T-helper 1 cell treated with Interleukin-12 subunit alpha and Interleukin-12 subunit beta and Interleukin-4 antibody, amounts not matched to agents 30 ng/mL and 1 ng/mL, for 36 hours (primary cell): ENCODE measurements at regions not wholly inside any gene's neighbourhood (a gene's known extent, or its start where the extent isn't known, plus 50 kb on each side); places are given as distances from the start of the nearest gene placed in this dataset.

ENCODE experiments used
- intact Hi-C: fragments of 100-400 bp; cut with micrococcal nuclease; formaldehyde crosslinking; loops from one replicate; pipeline ENCODE4 v1.15.1; 2024

DNA sequence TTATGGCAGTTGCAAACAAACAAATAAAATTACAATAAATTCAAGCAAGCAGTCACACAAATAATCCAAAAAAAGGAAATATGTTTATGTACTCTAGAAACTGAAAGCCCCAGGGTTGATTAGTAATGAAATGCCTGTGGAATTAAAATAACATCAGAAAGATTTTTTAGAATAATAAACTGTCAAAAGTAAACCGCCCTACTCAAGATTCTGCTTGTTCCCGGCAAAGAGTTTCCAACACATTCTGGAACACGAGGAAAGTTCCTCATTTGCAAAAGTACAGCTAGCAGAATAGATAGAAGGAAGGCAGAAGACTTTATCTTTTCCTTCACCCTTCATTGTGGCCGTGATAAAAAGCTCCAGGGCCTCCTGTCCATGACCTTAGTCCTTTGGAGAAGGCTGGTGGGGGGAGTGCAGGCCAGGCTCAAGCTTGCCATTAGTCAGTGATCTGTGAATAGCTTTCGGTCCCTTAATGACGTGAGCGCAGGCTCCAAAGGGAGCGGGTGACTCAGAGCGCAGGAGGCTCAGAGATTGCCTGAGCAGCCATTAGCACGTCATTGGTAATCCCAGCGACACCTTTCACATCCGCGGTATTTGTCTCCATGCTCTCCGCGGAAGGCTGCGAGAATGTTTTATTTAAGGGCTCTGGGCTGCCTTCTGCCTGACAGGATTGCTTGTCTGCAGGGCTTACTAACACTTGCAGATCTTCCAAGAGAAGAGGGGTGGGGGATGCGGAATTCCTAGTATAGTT, 458.3 kb downstream of the METTL15 start:
- intact Hi-C loops = no loop called here

DNA sequence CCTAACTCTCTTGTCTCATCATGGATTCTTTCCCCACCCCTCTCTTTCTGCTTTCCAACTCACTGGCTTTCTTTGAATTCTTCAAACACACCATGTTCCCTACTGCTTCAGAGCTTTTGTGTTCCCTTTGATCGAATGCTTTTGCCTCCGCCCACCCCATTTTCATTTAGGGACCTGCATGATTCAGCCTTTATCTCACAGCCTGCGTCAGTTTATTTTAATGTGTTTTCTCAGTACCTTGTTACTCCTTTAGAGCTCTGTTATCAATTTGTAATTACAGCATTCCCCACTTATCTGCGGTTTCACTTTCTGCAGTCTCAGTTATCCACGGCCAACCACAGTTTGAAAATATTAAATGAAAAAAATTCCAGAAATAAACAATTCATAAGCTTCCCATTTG, 451.3 kb downstream of the METTL15 start:
- intact Hi-C loops = no loop called here

DNA sequence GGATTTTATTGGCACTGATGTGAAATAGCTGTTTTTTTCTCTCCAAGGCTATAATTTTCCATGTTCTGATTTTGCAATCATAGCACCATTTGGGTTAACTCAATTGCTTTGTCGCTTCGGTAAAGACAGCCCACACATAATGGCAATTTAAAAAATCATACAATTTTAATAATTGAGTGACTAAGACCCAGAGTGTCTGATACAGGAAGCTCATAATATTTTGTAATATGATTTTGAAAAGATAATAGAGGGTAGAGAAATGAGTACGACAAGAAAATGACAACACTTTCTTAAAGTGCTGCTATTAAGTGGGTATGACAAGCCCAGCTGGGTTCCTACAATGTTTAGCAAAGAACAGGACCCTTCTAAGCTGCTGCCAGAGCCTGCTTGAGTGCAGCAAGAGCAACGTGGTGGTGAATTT, 439.1 kb downstream of the METTL15 start:
- intact Hi-C loops = no loop called here

DNA sequence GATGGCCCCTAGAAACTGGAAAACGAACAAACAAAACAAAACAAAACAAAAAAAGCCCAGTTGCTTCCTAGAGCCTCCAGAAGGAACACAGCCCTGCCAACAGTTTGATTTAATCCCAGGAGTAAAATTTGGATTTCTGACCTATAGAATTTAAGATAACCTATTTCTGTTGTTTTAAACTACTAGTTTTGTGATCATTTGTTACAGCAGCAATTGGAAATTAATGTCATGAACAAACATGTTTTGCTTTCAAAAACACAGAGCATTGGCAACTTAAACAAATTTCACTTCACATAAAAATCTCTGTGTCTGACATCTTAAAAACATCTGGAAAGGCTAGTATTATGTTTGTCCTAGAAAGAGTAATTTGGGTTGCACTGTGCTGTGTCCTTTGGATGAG, 437.3 kb downstream of the METTL15 start:
- intact Hi-C loops = no loop called here

DNA sequence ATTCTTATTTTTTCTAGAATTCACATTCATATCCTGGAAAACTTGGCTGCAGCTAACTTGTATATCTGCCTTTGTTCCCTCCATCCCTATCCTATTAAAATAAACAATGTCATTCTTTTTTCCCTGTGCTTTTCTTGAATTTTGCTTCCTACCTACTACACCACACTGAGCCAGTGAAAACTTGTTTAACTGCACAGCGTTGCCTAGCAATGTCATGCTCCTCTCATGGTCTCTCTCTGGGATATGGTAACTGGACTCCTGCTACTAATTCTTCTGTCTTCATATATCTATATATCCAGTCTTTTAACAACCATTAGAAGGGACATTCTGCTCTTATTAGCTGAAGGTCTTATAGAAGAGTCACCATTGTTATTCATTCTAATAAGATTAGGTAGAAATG, 434.4 kb downstream of the METTL15 start:
- intact Hi-C loops = no loop called here

DNA sequence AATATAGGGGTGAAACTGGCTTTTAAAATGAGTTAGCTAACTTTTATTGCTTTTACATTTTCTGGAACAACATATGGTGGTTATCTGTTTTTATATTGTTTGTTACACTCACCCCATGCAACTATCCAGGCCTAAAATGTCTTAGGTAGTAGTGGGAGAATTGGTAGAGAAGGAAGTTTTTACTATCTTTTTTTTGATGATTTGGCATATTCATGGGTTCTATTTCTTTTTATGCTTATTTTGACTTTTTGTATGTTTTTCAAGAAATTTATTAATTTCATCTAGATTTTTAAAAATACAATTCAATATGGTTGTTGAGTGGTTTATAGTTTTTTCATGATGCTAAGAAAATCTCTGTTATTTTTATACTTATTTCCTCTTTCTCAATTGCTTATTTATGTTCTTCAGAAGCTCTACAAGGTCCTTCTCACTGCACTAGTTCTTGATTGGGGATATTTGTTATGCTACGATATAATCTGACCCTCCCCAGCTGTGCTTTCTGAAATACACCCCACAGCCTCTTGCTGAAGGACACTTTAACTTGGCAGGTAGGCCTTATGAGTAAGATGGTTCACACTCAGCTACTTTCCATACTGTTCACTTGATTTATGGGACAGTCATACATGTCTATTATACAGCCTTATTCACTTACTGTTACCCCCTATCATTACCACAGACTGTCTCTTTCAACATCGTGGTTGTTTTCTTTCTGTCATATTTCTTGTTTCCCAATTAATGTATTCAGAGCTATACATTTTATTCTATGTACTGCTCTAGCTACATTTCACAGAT, 431.2 kb downstream of the METTL15 start:
- intact Hi-C loops = no loop called here

DNA sequence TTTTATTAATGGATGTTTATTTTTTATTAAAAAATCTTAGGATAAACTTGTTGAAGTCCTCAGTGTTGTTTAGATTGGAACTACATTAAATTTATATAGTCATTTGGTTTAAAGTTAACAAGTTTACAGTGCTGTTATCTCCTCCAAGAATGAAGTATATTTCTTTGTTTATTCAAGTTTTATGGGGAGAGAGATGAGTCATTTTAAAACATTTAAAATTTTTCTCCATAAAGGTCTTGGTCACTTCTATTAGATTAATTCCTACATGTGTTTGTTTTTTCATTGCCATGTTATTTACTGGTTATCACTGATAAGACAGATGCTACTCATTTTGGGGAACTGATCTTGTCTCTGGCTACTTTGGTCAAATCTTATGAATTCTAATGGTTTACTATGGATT, 429.6 kb downstream of the METTL15 start:
- intact Hi-C loops = no loop called here

DNA sequence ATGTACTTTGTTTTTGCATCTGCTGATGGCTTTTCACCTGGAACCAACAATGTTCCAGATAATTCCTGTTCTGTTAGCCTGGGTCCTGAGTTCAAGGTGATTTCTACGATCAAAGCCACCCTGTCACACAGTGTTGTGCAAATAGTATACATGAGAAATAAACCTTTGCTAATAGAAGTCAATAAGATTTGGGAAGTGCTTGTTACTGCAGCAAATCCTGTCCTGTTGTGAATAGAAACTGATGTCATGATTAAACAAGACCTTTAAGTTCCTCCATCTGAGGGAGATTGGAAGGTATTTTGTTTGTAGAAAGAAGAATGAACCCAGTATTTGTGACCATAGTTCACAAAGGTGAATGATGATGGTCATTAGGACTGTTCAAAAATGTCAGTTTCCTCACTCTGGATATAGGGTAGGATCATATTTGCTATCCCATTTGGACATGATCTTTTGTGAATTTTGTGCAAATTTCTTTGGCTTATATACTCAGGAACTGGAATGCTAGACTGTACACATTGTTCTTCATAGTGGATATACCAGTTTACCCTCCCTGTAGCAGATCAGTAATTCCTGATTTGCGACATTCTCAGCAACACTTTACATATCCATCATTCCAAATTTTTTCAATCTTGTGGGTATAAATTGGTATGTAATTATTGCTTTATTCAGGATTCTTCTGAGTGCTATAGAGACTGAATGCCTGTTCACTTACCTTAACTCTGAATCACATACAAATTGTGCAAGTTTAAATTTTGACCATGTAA, 428.5 kb downstream of the METTL15 start:
- intact Hi-C loops = no loop called here

DNA sequence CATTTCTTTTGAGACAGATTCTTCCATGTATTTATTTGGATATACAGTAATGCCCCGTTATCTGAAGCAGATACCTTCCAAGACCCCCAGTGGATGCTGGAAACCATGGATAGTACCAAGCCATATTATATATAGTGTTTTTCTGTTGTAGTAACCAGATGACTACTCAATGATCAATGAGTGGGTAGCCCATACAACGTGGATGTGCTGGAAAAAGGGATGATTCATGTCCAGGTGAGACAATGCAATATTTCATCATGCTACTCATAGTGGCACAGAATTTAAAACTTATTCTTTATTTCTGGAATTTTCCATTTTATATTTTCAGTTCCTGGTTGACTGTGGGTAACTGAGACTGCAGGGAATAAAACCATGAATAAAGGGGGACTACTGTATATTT, 427.5 kb downstream of the METTL15 start:
- intact Hi-C loops = no loop called here

DNA sequence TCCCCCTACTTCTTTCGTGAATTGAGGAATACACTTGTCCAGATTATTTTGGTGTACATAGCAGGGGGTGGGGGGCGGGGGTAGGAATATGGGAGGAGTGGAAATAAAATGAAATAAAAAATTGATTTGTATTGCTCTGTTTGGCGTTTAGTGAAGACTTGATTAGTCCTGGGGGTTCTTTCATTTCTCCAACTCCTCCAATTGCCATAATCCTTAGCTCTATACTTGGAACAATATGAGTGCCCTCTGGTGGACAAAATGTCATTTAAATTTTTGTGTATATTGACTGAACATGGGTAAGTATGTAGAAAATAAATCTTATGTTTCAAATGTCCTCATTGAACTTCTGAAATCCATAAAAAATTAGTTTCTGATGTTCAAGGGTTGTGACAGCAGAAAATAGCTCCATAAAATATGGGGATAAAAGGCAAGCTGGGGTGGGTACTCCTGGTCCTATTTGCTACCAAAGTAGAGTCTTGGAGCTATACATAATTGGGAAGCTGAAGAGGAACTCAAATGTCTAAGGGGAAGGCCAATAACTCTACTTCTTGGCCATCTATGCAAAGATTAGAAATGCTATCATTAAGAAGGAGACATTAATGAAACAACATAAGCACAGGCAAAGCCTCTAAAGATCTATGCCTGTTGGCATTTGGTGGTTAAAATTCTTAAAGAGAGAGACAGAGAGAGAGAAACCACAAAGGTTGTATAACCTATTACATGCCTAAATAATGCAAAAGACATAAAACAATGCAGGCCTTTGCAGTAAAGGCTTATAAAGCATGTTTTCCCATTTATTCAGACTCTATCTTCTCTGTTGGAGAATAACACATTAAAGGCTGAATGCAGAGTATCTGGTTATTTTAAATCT, 421.6 kb downstream of the METTL15 start:
- intact Hi-C loops = no loop called here

DNA sequence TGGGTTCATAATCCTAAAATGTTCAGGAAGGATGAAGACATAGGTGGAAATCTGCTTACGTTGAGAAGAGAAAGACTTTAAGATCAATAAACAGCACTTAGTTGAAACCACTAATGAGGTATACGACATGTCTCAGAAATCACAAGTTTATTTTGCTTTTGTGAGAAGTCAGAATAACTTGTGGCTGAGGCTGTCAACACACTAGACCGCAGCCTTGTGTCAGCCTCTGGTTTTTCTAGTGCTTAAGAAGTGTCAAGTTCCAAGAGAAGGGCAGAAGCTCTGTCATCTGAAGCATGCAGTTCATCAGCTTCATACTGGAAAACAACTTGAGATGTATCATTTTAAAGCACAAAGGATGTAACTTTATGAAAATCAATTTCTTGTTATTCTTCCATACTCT, 420.9 kb downstream of the METTL15 start:
- intact Hi-C loops = no loop called here

DNA sequence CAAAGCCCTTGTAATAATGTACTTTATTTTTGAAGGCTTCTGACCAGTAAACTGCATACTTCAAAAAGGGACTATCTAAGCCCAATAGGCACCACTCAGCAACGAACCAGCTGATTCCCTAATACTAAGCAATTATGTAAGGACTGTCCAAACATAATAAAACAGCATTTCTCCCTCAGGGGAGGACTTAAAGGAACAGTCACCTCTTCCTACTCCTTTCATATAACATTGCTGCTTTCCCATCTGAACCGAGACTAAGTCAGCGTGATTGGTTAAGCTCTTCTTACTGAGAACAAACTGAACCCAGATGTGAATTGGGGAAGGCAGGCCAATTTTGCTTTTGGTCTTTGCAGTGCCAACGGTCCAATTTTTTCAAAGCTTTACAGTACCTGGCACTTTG, 420.0 kb downstream of the METTL15 start:
- intact Hi-C loops = no loop called here

DNA sequence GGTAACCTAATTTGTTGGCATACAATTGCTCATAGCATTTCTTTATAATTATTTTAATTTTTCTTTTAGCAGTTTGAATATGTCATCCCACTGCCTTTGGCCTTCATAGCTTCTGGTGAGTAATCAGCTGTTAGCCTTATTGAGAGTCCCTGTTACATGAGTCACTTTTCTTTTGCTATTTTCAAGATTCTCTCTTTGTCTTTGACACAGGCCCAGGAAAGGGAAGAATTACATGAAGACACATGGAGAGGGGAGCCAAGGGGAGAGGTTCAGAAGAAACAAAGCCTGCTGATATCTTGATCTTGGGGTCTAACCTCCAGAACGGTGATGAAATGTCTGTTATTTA, 418.2 kb downstream of the METTL15 start:
- intact Hi-C loops = no loop called here

DNA sequence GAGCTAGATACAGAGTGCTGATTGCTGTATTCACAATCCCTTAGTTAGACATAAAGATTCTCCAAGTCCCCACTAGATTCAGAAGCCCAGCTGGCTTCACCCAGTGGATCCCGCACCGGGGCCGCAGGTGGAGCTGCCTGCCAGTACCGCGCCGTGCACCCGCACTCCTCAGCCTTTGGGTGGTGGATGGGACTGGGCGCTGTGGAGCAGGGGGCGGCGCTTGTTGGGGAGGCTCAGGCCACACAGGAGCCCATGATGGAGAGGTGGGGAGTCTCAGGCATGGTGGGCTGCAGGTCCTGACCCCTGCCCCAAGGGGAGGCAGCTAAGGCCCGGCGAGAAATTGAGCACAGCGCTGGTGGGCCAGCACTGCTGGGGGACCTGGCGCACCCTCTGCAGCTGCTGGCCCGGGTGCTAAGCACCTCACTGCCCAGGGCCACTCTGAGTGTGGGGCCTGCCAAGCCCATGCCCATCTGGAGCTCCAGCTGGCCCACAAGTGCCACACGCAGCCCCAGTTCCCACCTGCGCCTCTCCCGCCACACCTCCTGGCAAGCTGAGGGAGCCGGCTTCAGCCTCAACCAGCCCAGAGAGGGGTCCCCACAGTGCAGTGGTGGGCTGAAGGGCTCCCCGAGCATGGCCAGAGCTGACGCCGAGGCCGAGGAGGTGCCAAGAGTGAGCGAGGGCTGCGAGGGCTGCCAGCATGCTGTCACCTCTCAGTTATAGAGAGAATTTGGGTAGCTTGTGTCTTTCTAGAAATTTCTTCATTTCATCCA, 417.6 kb downstream of the METTL15 start:
- intact Hi-C loops = no loop called here

DNA sequence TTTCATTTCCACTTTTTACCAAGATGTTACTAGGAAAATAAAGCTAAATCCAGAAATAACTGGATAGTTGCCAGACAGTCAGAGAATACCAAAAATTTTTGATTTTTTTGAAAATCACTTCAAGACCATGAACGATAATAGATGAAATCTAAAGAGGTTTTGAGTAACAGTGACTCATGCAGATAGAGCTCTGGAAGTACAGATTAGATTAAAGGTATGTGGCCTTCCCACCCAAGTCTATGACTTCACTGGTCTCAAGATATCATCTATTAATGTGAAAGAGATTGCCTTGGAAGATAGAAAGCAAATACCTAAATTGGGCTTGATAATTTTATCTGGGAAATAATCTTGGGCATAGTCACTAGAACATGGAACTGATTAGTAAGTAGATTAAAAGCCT, 415.9 kb downstream of the METTL15 start:
- intact Hi-C loops = no loop called here

DNA sequence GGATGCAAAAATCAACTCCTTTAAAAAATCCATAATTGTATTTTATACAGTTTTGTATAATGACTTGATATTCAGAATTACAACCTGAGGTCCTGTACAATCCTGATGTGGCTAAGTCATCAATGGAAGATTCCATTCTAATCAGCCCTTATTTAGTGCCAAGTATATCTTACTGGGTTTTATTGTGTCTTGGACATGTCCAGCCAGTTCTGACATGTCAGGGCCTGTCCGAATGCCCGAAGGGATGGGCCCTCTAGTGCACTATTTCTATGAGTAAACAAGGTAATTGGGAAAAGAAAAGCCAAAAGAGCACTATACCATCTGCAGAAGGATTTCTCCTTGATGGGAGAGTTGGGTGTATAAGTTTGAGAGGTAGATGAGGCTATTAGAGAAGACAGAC, 412.9 kb downstream of the METTL15 start:
- intact Hi-C loops = no loop called here

DNA sequence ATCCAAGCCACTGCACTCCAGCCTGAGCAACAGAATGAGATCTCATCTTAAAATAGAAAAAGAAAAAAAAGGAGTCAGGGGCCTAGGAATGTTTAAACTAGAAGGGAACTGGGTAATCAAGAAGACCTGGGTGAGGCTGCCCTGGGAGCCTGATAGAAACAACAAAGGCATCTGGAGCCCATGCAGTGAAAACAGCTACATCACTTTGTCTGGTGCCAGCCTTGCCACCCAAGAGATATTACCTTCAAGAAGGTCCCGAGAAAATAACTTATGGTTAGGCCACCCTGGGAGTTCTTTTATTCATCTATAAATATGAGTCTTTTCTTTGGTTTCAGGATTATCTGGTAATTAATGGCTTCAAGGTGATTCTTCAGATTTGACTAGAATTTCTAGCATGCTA, 412.1 kb downstream of the METTL15 start:
- intact Hi-C loops = no loop called here

DNA sequence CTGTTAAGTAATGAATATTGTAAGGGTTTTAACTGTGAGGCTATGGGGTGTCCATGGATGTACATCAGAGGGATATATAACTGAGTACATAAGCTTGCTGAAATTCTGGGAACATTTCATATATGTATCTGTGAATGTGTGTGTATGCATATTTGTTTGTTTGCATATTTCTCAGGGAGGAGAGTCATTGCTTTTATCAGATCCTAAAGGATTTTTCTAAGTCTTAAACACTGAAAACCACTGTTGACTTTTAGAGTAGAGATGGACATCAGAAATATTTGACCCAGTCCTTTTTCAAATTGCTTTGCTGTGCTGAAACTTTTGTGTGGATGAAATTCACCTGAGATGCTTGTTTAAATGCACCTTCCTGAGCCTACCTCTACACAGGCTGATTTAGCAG, 410.6 kb downstream of the METTL15 start:
- intact Hi-C loops = no loop called here

DNA sequence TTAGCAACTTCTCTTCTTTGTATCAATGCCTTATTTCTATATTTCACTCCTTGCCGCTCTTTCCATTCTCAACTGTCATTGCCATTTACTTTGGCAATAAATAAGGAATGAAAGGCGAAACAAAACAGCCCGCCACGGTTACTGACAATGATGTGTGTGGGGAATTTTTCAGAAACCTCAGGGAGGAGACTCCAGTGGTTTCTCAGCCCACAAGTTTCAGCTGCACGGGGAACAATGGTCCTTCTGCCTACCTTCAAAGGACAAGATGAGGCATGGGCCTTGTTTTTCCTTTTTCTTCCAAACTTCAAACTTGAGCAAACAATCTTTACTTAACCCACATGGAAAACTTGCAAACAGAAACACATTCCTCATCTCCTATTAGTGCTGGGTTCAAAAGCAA, 409.4 kb downstream of the METTL15 start:
- intact Hi-C loops = no loop called here

DNA sequence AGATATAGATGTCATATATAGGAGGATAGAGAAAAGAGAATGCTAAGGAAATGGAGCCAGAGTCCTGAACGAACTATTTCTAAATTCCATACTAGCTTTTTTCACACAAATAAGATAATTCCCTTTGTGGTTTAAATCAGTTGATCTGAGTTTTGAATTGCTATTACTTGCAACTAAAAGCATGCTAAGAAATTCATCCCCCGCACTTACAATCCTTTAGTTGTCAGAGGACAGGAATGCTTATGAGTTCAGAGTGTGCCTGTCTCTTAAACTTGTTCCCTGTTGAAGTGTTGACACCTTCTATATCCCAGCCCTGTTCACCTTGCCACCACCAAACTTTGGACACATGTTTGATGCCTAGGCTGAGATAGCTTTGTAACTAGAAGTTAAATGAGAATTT, 406.2 kb downstream of the METTL15 start:
- intact Hi-C loops = no loop called here
